AG09319 (cell line): ENCODE measurements at regions not wholly inside any gene's neighbourhood (a gene's known extent, or its start where the extent isn't known, plus 50 kb on each side); places are given as distances from the start of the nearest gene placed in this dataset.

Experiments used
- DNase-seq: peaks from one replicate; pipeline ENCODE4 v3.0.0-alpha.2; 2010; ENCODE audit warnings: low read depth; ENCODE audit errors: extremely low read depth
- TF ChIP-seq, protein P1 (sequence below): IDR thresholded peaks from 2 replicates; pipeline ENCODE4 v1.5.1; 2011; ENCODE audit warnings: low read depth, mild to moderate bottlenecking, inconsistent platforms, low read length, moderate library complexity

DNA sequence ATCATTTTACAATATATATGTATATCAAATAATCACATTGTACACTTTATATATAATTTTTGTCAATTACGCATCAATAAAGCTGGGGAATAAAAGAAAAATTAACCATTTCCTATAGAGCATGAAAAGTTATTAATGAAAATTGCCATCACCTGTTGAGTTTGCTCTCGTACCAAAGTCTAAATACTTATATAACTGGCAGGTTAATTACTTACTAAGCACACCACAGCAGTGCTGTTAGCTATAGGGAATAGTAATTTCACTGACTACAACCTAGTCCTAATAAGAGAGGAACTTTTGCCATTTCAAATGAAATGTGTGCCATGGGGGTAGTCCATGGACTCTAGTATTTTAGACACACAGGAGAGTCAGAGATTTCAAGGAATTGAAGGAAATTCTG lies 176.9 kb upstream of the COL1A2 start:
- TF ChIP-seq, protein P1, sequence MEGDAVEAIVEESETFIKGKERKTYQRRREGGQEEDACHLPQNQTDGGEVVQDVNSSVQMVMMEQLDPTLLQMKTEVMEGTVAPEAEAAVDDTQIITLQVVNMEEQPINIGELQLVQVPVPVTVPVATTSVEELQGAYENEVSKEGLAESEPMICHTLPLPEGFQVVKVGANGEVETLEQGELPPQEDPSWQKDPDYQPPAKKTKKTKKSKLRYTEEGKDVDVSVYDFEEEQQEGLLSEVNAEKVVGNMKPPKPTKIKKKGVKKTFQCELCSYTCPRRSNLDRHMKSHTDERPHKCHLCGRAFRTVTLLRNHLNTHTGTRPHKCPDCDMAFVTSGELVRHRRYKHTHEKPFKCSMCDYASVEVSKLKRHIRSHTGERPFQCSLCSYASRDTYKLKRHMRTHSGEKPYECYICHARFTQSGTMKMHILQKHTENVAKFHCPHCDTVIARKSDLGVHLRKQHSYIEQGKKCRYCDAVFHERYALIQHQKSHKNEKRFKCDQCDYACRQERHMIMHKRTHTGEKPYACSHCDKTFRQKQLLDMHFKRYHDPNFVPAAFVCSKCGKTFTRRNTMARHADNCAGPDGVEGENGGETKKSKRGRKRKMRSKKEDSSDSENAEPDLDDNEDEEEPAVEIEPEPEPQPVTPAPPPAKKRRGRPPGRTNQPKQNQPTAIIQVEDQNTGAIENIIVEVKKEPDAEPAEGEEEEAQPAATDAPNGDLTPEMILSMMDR: no peak
- no peak for DNase-seq

DNA sequence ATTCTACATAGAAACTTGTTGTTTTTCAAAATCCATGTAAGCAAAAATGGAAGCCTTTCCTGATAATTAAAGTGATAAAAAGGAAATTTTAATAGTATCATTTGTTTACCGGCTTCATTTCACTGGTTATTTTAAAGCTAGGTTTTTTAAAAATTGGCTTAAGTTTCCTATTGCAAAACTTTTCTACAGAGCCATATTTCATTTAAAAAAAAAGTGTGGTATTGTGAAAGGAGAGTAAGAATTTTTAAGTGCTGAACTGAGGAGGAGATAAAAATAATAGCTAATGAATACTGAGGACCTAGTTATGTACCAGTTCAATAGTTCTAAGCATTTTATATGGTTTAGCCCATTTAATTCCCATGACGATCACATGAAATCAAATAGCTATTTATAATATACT lies 172.2 kb upstream of the COL1A2 start:
- TF ChIP-seq, protein P1: no peak
- DNase-seq: no peak

DNA sequence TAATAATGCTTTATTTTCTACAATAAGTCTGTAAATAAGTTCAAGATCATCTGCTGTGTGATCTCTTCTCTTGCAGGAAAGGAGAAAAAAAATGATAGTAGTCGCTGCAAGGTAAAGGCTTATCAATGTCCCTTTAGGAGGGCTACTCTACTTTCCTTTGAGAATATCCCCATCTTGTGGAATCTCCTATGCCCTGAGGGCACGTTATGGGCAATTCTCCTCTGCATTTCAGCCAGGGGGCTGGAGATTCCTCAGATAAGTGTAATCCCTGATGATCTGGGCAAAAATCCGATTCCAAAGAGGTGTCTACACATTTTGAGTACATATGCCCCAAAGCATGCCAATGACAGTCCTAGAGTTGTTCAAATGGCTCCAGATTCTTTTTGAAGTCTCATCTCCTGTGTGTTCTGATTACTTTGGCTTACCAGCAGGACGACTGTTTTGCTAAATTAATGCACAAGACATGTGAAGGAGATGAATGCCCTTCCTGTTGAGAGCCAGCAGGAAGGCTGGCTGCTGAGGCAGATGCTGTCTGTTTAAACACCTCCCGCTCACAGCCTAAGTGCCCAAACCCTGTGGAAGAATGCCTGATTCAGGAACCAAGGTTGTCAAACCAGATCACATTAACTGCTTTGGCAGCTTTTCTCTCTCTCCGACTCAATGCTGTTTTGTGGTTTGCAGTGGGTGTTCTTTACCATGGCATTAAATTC lies 171.2 kb upstream of the COL1A2 start:
- TF ChIP-seq, protein P1: peak; percentile 57
- no peak for DNase-seq

DNA sequence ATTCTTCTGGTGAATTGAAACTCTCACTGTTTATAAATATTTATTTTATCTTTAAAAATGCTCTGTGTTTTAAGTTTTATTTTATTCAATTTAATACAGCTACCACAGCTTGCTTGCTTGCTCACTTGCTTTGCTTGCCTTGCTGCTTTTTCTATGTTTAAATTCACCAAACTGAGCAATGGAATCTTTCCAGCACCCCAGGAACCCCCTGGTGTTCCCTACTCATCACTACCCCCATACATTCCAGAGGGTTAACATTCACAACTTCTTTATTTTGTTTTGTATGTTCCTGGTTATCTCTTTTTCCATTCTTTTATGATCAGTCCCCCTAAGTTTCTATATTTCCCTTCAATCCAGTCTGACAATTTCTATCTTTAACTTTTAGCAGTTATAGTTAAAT lies 166.5 kb upstream of the COL1A2 start:
- TF ChIP-seq, protein P1: no peak
- no peak for DNase-seq

DNA sequence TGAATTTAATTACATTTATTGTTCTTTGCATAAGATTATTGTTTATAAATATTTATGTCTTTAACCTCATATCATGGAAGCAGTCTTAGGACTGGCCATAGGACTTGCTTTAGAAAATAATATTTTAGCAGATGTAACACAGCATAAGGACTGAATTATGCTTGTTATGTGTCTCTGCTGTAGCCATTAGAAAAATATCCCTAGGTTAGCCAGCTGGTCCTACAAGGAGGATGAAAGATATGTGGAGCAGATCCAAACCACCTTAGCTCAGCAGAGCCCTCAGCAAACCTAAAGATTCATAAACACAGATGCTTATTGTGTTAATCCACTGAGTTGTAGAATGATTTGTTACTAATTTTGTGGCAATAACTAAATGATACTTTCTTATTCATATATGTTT lies 166.0 kb upstream of the COL1A2 start:
- TF ChIP-seq, protein P1: no peak
- DNase-seq: no peak

DNA sequence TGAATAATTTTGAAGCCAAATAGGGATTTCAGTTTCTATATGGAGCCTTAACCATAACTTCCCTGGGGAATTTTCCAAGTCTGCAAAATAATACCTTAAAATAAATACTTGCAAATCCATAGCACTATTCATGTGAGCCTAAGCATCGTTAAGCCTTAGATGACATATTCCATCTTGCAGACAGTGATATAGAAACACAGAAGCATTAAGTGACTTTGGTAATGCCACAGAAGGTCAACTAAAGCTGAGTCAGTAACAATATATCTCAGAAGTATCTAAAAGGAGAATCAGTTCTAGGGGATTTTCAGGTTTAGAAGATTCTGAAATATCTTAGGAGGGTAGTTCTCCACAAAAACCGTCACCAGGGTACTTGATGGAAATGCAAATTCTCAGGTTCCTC lies 163.4 kb upstream of the COL1A2 start:
- TF ChIP-seq, protein P1: no peak
- DNase-seq: no peak

DNA sequence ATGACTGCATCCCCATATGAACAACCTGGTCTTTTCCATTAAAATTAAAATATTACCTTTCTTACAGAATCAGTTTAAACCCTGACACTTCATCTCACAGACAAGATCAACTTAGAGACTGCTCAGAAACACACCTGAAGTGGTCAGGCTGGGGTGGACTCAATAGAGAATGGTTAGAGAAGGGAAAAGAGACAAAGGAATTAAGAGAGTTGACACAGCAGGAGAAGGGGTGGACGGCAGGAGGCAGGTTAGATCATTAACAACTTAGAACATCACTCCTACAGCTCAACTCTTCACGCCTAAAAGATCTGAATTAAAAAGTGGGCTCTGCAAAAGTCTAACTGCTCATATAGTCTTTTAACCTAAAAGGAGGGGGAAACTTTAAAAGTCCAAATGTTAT lies 157.7 kb upstream of the COL1A2 start:
- TF ChIP-seq, protein P1: no peak
- no peak for DNase-seq
